GM19372 (cell line): ENCODE measurements at regions not wholly inside any gene's neighbourhood (a gene's known extent, or its start where the extent isn't known, plus 50 kb on each side); places are given as distances from the start of the nearest gene placed in this dataset.
"Not testable (repeated sequence)": the region's sequence is repeated elsewhere in the genome, so short reads cannot be mapped to it uniquely, and the experiment has no call there.

Experiments
- ATAC-seq: cut with Tn5 transposase; IDR thresholded peaks from one replicate; pipeline ENCODE4 v1.9.1; 2021; ENCODE audit warnings: mild to moderate bottlenecking, low read depth, moderate library complexity; ENCODE audit not compliant: unreplicated experiment

DNA sequence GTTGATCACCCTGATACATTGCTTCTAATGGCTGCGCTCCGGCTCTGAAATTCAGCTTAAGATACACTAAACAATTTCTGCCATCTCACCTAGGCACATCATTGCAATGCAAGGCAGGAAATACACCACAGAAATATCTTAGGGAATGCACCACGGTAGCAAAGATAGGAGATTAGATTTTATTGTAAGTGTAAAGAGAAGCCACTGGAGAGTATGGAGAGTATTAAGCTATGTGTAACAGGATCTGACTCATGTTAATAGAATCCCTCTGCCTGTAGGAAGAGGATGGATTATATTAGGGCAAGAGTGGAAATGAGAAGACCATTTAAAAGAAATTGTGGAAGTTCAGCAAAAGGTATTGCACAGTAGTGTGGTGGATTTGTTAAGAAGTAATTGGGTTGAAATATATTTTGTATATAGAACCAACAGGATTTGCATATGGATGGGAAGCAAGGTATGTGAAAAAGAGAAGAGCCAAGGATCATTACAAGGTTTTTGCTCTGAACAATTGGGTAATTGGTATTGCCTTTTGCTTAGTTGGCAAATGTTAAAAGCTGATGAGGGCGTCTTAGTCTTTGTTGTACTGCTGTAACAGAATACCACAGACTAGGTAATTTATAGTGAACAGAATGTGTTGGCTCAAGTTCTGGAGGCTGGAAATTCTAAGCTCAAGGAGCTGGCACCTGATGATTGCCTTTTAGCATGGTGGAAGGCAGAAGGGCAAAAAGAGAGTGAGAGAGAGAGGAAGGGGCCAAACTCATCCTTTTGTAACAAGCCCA is 636.1 kb downstream of the PSAT1 start:
- ATAC-seq = no peak

DNA sequence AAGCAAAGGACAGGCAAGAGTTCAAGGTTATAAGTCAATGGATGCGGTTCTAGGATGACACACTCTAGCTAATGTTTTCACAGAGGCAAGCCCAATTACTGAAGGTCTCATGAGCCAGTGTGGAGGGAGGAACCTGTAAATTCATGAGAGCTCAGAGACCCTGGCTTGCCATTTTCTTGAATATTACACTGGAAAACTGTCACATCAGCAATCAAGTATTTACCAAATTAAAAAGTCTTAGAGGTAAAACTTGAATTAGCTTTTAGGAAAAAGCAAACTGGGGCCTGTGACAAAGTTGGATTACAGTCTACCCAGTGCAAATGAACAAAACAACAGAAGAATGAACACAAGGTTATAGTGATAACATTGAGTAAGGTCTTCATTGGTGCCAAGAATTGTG is 636.9 kb upstream of the TLE4 start:
- no peak for ATAC-seq

DNA sequence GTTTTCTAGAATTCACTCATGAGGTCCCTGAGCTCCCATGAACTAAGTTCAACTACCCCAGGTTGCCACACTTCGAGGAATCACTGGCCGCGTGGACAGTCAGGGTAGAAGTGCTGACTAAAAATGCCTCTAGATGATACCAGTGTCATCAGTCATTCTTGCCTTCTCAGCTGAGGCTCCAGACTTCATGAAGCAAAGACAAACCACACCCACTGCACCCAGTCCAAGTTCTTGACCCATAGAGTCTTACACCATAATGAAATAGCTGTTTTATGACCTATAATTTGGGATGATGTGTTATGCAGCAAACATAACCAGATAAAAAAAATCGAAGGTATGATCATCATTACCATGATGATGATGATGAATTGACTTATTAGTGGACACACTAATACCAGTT is 632.9 kb upstream of the TLE4 start:
- ATAC-seq = no peak

DNA sequence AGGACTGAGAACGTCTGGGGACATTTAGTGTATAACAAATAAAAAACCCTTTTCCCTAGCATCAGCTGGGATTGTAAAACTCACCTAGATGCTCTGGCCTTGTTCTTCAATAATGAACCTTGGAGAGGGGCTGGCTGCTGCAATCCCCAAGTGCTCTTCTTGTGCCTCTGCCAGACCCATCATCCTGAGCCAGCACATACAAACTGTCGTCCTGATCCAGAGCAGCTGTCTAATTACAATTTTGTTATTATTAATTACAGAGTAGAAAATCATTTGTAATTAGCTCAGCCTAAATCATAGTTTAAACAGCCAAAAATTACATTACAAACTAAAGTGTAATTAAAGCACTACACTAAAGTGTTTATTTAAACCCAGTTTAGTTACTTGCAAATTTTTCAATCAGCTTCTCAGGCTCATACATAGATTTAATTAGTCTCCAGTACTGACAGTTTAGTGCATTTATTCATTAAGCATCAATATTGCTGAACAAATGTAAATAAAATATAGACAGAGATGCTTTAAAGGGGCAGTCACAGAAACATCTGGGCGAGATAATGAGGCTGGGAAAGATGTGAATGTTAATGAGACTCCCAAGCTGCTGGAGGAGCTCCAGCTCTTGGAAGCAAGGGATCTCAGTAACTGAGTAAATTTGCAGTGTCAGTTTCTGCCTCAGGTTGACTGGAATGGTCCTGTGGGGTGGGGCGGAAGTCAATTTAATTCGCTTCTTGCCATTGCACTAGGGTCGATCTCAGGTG is 632.3 kb upstream of the TLE4 start:
- no peak for ATAC-seq

DNA sequence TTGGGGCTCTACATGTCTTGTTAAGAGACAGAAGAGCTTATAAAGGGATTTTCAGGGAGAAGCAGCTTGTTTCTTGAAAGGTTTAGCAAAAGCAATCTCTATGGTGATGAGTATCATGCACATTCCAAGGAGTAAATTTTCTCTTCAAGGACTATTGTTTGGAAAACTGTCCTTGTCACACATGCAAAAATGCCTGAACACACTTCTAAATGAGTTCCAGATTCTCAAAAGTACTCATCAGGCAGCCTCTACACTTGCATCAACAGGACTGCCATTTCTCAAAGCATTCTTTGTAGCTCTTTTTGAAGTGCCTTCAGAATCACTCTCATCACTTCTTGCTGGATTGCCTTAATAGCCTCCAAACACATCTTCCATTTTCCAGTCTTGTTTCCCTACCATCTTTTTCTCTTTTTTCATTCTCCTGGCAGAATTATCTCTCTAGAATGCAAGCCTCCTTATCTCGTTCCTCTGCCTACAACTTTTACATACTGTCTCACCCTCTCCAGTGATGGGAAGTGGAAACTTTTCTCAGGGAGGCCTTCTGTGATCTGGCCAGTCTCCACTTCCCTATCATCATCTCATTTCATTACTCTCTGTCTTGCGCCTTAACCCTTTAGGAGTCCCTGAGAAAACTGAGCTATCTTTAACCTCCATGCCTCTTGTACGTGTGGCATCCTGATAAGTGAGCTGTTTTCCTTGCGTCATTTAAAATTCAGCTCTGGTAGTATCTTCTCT is 631.5 kb upstream of the TLE4 start:
- ATAC-seq = no peak

DNA sequence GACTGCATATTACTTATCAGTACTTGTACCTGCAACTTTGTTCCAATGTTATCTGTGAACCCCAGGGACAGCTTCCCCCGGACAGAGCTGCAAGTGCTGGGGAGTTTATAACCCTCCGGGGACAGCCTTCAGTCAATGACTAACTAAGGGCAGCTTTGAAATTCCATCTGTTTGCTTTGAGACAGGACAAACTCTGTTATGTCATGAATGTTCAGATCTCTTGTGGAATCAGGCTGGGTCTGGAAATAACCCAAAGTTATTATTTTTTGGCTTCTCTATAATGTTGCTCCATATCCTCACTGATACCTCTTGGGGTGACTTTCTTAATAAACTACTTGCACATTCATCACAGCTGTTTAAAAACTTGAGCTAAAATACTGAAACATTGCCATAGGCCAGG is 617.5 kb upstream of the TLE4 start:
- no peak for ATAC-seq

DNA sequence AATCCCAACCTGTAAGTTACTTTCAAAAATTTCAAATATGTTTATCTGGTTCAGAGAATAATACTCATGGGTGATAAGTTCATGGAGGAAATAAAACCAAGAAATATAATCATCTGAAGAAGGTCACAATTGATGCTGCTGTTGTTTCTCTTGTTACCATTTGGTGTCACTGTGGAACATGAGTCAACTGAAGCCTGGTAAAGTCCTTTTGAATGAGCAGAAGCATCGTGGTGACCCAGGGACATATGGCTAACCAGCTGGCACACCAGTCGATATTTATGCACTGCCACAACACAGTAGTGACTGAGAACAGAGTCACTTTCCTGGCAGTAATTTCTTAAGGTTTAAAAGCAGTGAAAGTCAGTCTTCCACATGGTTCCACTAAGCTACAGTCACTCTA is 612.9 kb upstream of the TLE4 start:
- ATAC-seq = no peak

DNA sequence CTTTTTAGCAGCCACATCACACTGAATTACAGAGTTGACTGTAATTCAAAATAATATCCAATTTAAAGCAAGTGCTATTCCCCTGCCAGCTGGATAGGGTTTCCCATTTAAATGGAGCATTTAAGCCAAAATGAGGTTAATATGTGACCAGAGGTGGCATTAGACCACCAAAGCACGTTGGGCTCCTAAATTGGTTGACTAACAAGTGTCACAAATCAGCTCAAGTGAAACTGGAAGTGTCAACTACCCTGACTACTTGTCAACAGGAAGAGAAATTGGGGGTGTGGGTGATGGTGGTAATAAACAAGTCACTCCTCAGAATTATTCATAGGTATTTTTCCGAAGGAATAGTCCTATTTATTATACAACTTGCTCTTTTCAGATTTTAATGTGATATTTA is 609.6 kb upstream of the TLE4 start:
- ATAC-seq = no peak

DNA sequence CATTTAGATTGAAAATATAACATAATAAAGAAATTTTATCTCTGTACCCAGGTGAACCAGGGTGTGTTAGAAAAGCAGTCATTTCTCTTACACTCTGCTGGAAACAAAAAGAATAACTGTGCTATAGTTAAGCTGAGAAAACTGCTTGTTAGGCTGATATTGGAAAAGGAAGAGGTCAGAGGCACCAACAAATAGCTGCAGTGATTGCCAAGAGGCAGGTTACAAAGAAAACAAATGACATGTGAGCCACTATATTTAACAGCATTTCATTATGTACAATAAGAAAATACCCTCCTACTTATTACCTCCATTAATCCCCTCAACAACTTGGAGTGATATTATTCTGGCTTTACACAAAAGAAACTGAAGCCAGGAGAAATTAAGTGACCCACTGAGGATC is 607.9 kb upstream of the TLE4 start:
- ATAC-seq = no peak

DNA sequence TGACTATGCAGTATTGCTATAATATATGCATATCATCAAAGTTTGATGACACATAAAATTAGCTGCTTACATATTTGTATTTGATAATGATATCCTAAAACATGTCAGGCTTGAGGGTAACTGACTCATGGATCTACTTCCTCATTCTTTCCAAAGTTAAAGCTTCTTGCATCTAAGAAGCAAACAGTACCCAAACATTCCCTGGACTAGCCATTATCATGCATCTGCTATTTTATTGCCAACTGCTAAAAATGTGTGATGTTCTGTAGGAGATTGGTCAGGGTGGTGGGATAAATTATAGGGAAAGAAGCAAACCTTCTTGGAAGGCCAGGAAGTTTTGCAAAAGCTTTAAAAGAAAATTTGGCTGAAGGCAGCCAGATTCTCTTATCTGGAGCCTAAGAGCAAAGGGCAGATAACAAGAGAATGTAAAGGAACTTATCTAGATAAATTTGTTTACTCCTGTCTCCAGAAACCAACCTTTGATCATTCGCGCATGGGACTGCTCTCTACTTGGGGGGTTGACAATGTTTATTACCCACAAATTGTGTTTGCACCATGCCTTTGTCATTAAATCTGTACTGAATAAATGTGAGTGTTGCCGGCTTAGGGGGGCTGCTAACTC is 604.1 kb upstream of the TLE4 start:
- ATAC-seq = no peak

DNA sequence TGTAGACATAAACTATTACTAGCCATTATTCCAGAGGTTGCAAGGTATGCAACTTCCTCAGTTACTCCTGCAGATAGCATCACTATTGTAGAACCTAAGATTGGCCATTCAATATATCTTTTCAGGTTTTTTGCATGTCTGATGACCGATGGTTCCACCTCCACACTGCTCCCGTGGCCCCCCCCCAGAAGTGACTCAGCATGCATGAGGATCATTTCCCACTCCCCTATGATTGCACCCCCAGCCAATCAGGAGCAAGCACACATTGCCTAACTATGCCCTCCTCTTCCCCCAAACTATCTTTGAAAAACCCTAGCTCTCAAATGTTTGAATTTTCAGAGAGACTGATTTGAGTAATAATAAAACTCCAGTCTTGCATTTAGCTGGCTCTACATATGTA is 601.4 kb upstream of the TLE4 start:
- ATAC-seq = no peak

DNA sequence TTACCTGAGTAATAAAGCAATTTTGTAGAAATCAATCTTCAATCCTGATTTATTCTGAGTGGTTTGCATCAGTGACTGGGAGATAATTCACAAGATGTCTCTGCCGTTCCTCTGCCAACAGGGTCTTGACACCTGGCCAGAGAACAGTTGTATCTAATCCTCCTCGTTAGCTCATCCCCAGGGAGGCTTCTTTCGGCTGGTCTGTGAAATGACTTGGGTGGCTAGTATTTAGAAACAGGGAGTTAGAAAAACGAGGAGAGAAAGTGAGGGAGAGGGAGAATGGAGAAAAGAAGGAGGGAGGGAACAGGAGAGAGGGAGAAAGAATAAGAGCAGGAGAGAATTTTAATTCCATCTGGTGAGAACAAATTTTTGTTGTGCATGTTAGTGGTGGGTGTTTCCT is 600.2 kb upstream of the TLE4 start:
- no peak for ATAC-seq

DNA sequence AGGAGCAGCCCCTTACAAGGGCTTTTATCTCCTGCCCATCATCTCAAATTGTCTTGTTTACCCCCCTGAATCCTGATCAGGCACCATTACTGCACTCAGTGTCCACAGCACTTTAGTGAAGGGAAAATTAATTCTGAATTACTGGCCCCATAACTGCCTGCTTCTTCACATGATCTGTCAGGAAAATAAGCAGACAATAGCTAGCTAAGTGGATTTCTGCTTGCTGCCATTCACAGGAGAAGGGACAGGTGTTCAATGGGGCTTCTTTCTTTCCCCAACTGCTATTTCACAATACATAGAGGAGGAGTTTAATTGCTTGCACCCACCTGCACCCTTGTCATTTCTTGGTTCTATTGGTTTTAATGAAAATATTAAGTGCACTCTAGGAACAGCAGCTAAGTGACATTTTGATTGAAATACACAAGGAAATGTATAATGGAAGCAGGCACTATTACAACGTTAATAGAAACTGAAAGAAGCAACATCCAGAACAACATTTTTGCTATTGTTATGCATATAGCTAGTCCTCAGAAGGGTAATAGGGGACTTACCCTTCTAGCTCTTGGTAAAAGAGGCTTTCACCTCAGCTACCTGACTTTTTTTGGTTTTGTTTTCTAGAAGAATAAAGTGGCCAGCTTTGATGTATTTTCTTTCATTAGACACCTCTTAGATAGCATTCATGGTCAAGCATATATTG is 599.3 kb upstream of the TLE4 start:
- no peak for ATAC-seq

DNA sequence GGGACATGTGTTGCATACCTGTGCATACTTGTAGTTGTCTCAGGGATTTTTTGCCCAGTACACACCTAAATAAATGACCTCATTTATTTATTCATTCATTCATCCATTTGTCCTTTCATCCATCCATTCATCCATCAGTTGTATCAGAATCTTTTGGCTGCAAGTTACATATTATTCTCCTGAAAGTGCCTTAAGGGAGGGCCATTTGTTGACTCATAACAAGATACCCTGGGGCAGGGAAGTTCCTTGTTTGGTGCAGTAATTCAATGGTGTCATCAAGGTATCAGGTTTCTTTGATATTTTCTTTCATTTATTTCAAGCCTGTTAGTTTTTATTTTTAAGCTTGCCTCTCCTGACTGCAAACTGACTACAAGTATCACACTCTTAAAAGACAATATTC is 597.9 kb upstream of the TLE4 start:
- ATAC-seq = no peak

DNA sequence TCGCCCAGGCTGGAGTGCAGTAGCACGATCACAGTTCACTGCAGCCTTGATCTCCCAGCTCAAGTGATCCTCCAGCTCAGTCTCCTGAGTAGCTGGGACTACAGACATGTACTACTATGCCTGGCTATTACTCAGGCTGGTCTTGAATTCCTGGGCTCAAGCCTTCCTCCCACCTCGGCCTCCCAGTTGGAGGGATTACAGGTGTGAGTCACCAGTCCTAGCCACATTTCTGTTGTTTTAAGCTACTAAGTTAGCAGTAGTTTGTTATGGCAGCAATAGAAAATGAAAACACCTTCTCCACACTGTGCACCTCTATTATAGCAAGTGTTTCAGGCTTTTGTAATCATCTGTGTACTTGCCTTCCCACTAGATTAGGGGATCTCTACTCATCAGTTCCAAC is 588.9 kb upstream of the TLE4 start:
- ATAC-seq = no peak

DNA sequence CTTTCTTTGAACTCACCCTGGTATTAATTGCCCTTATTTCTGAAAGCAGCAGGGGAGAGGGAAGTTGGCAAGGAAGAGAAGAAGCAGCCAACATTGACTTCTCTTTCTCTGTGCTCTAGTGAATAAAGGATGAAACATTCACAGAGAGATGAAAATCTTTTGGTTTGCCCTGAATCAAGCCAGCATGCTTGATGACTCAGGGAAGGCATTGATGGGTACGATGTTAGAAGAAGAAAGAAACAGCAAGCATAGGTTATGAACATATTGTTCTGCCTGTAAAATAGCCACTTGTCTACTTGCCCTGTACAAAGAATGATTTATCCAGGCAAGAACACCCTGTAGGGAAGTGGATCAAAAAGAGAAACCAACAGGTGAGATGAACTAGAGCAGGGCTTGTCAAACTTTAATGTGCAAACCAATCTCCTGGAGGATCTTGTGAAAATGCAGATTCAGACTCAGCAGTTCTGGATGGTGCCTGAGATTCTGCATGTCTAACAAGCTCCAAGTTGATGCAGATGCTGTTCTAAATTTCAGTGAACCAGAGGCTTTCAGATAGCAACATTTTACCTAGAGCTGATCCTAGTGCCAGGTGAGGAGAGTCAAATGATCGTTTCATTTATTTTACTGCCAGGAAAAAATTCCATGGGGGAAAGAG is 586.6 kb upstream of the TLE4 start:
- no peak for ATAC-seq

DNA sequence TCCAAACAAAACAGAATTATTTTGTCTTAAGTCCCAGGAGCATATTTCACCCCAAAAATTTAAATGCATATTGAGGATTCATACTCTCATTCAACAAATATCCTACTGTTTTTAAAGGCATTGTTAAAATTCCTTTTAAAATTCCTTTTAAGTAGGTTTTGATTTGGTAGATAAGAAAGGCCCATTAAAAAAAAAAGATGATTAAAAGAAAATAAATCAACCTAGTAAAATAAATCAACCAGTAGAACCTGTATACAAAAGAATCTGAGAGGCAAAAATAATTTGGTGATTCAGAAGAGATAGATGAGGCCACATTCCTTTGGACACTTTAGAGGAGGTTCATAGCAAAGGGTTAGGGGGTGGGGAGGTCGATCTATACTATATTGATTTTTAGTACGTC is 585.3 kb upstream of the TLE4 start:
- ATAC-seq = no peak

DNA sequence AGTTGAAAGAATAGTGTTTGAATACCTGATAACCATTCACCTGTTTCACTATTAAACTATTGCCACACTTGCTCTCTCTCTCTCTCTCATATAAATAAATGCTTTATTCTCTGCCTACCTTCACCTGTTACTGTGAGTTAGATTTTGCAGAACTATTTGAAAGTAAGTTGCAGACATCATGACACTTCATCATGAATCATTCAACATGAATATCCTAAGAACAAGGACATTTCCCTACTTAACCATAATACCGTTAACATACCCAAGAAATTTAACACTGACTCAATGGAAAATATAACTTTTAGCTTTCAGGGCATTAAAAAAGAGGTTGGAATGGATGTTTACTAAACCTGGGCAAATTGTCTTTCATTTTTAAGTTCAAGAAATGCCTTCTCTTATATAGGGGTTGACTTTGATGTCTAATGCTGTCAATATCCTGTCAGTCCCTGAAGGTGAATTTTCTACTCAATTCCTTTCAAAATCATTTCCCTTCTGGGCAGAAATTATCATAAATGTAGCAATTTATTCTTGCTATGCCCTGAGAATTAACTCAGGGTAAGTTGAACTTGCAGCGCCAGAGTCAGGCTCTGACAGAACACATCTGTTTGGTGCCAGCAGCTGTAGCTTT is 582.6 kb upstream of the TLE4 start:
- no peak for ATAC-seq

DNA sequence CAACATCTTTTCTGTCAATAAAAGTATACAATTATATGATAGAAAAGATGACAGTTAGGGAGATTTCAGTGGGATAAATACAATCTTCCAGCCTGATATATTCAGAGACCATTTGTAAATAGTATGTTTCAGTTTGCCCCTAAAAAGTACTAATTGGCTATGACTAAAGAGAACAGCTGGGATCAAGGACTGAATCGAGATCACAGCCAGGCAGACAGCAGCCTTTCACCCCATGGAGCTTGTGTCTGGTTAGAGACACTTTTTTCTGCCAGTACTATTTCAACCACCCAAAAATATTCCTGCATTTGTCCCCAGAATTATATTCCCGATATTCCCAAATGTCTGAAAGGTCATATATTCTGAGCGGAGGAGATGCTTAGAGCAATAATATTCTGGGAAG is 577.3 kb upstream of the TLE4 start:
- ATAC-seq = no peak

DNA sequence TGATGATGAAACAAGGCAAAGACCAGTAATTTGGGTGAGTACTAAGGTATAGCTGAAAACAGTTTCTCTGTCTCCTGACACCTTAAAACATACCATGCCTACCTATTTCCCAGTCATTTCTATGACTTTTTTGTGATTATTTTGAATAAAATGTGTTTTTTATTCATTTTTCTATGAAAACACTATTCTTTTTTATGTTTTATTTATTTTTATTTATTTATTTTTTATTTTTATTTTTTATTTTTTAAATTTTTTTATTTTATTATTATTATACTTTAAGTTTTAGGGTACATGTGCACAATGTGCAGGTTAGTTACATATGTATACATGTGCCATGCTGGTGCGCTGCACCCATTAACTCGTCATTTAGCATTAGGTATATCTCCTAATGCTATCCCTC is 576.8 kb upstream of the TLE4 start:
- ATAC-seq = not testable (repeated sequence)
